Activated T-helper 9 cell treated with anti-CD3 and anti-CD28 coated beads, Interleukin-2, amount 50 U/mL, for 16 hours (primary cell): ENCODE measurements at regions not wholly inside any gene's neighbourhood (a gene's known extent, or its start where the extent isn't known, plus 50 kb on each side); places are given as distances from the start of the nearest gene placed in this dataset.

Experiments
- DNase-seq: peaks from one replicate; pipeline ENCODE4 v3.0.0-alpha.2; 2020; ENCODE audit warnings: low read depth

- DNase-seq: no peak
Measured at GRCh38 chr4:124329134-124329533, 383.4 kb downstream of the ANKRD50 start.

DNA sequence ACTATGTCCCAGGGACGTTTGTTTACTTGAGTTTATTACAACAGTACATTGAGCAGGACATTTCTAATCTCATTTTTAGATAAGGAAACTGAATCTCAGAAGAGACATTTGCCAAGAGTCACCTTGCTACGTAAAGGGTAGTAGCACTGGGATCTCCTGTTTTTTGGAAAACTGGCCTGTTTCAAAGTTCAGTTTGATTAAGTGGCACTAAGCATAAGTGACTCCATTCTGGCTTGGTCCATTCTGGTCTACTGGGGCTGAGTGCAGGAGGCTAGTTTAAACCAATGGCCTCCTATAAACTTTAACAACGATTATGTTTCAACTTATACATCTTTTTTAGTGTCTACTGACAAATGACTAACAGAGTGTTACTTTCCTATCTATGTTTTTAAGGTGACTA lies 382.5 kb downstream of the ANKRD50 start:
- no peak for DNase-seq

DNA sequence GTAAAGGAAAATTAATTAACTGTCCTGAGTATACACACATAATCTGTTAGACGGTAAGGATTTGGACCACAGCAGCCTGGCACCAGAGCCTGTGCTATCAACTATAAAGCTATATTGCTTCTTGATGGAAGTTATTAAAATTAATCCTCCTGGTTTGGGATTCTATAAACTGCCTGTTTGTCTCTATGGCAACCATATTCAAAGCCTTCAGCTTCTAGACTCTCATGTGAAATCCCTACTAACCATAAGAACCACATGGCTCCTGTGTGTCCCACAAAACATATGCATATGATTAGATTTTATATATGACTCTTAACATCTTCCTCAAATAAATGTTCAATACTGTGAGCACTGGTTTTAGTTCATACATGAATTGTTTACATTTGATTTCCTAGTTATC lies 380.8 kb downstream of the ANKRD50 start:
- DNase-seq: no peak

DNA sequence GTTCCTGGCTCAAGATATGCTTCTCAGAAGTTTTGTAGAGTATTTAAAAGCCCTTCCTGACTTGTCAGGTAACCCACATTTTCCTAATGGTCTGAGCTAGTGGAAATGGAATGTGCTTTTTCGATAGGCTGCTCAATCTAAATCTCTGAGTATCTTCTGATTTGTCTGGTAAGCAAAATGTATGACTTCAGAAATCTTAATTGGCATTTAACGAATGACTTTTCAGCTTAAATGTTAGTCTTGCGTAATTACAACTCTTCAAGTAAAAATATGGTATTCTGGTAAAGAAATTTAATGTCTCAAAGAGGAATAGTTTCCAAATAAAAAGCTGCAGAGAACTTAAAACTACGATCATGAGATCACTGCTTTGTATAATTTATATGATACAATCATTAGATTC lies 379.1 kb downstream of the ANKRD50 start:
- no peak for DNase-seq

DNA sequence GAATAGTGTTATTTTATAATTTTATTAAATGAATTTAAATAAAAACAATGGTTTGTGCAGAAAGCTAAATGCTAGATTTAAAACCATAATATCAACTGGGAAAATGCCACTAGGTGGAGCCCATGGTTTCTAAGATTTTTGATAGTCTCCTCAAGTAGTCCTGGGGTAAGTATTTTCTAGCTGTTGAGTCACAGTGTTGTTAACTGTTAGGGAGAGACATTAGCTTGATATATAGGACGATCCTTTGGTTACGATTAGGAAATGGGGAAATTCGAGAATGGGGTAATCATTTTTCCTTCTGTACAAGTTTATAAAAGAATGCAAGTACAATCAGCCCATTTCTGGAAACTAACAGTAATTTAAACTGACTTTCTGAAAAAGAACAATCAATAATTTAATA lies 378.4 kb downstream of the ANKRD50 start:
- no peak for DNase-seq

DNA sequence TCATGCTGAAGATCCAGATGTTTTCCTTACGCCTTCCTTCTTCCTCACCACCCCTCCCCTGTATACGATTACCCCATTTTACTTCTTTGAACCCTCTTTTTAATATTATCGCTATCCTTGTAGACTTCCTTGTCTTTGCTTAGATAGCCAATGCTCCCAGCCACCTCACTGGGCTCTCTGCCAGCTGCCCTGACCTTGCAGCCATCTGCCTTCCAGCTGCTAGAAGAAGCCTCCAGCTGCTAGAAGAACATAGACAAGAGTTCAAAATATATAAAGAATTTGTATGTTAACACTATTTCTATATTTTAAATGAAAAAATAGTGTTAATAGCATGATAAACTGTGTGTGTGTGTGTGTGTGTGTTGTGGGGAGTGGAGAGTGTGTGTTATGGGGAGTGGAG lies 374.7 kb downstream of the ANKRD50 start:
- no peak for DNase-seq

DNA sequence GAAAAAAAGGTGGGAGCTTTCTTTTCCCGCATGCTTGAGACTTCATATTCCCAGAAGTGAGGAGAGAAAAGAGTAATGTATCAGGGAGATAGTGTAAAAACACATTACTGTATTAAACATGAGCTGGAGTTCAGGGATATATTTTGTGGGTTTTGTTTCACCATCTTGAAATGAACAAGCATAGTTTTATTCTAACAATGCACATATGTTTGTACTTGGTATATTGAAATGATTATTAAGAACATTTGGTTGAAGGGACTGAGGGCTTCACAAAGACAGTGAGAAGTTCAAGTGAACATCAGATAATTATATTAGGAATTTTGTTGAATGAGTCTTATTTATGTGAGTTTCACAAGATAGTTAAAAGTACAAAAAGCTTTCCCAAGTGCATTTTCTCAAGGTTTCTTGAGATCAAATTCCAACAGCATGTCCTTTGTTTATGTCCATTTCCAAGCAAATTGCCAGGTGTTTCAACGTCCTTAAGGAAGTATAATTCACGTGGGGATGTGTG lies 368.8 kb downstream of the ANKRD50 start:
- no peak for DNase-seq

GRCh38 chr4:124372916-124373315 lies 339.6 kb downstream of the ANKRD50 start:
- no peak for DNase-seq

DNA sequence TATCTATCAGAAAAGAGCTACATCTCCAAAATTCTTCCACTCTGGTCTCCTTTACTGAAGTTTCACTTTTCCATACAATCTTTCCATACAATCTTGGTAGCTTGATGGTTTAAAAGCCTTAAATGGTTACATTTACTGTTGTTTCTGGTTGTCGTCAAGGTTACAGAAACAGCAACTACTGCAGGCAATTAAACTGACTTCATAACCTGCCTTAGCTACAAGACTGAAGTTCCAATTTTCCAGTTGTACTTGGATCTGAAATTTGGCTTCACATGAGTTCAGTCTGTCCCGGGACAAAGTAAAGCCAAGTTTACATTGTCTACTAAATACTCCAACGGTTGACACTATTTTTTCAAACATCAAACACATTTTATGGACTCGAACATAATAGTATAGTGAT lies 326.4 kb downstream of the ANKRD50 start:
- DNase-seq: no peak

GRCh38 chr4:124386648-124387047 lies 325.9 kb downstream of the ANKRD50 start:
- DNase-seq: no peak

DNA sequence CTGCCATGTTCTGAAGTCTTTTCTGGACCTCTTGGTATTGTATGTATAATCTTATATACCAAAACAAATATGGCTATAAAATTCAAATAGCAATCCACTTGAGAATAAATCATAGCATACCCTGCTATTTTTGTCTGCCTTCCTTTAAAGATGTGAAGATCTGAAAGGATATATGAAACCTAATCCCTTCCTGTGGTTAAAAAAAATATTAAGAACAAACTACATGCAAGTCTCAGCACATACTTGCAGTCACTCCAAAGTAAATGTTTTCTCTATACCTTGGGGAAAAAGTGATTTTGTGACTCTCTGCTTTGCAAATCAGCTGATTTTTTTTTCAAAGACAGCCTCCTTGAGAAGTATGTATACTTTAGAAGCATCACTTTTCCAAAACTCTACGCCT lies 322.9 kb downstream of the ANKRD50 start:
- DNase-seq: no peak

- DNase-seq: no peak
Measured at GRCh38 chr4:124390861-124391260, 321.7 kb downstream of the ANKRD50 start.

DNA sequence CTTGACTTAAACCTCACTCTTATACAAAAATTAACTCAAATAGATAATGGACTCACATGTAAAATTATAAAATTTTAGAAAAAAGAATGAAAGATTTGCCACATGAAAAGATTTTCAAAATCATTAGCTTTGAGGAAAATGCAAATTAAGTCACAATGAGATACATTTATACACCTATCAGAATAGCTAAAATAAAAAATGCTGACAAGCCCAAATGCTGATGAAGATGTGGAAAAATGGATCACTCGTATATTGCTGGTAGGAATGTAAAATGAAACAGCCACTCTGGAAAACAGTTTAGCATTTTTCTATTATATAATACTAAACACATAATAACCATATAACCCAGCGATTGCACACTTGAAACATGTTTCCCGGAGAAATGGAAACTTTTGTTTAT lies 316.2 kb downstream of the ANKRD50 start:
- no peak for DNase-seq

DNA sequence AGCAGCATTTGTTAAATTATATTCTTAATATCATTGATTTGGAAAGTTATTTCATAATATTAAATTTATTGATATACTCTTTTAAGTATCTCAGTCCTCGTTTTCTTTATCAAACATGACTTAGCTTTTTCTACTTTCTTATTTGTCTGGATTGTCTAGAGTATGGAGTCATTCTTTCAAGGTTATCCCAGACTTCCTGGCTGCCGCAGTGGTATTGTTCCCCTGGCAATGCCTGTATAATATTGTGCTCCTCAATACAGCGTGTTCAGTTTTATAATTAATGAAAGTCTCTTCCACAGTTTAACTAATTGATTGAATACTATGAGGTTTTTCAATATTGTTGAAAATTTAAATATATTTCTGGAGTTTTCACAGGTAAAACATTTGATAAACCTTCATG lies 310.9 kb downstream of the ANKRD50 start:
- DNase-seq: no peak

DNA sequence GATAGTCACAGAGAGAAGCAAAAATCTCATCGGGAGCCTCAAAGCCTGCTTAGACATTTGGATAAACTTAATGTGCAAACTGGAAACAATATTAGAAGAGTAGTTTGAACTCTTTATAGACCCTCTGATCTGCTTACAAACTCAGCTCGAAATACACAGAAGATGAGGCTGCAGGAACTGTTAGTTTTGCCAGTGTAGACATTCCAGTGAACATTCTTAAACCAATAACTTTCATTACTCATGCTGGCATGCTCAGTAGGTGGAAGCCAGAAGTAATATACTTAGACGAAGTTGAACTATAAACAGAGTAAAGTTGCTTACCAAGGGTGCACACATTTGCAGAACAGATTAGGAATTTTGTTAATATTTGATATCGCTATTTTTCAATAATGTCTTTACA lies 303.5 kb downstream of the ANKRD50 start:
- DNase-seq: no peak

GRCh38 chr4:124414276-124415040 lies 298.1 kb downstream of the ANKRD50 start:
- no peak for DNase-seq

DNA sequence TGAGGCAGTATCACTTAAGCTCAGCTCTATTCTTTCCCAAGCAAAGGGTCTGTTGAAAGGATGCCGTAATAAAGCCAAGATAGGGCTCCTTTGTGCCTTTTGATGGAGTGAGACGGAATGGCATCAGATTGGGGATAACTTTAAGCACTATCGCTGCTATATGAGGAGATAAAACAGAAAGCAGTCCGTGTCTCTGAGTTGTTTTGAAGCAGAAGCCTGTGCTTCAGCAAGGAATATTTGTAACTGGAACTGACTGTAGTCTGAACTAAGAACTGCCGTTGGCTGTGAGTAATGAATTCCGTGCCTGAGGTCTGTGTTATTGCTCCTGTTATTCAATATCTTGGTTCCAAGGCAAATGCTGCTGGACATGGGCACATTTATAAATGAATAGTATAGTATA lies 297.4 kb downstream of the ANKRD50 start:
- DNase-seq: no peak

- no peak for DNase-seq
Measured at GRCh38 chr4:124417371-124417770, 295.2 kb downstream of the ANKRD50 start.

DNA sequence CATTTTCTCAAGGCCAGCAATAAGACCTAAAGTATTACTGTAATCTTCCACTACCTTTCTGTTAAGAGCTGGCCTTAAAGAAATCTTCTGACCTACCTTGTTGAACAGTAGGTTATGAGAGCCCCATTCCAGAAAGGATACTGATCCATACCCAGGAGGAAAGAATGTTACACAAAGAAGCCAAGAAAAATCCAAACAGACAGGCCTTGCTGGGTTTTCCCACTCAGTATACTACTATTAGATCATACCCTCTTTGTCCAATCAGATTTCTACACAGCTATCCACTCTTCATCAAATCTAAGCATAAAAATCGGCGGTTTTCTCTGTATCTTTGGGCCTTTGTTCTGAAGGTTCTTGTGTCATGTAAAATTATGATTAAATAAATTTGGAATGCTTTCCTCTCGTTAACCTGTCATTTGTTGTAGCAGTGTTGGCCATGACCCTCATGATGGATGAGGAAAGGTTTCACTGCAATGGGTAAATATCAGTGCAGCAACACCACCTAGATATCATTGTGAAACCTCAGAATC lies 292.3 kb downstream of the ANKRD50 start:
- DNase-seq: no peak

GRCh38 chr4:124423160-124423559 lies 289.4 kb downstream of the ANKRD50 start:
- DNase-seq: no peak

DNA sequence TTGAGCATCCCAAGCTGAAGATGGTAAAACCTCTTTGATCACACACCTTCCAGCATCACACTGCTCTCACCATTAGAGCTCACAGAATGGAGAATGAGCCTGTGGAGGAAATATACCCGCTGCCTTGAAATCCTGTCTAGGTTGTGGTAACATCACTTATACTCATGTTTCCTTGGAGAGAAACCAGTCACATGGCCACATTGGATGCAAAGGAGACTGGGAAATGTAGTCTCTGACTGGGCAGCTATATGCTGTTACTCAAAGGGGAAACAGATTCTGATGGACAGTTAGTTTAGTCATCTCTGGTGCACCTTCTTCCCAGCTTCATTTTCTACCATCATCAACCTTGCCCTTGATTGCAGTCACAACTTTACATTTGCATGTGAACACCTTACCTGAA lies 286.3 kb downstream of the ANKRD50 start:
- no peak for DNase-seq

- DNase-seq: no peak
Measured at GRCh38 chr4:124427095-124427767, 285.3 kb downstream of the ANKRD50 start.

GRCh38 chr4:124428648-124429047 lies 283.9 kb downstream of the ANKRD50 start:
- no peak for DNase-seq
